ENCODE measurements at regions not wholly inside any gene's neighbourhood (a gene's known extent, or its start where the extent isn't known, plus 50 kb on each side); places are given as distances from the start of the nearest gene placed in this dataset.

DNA sequence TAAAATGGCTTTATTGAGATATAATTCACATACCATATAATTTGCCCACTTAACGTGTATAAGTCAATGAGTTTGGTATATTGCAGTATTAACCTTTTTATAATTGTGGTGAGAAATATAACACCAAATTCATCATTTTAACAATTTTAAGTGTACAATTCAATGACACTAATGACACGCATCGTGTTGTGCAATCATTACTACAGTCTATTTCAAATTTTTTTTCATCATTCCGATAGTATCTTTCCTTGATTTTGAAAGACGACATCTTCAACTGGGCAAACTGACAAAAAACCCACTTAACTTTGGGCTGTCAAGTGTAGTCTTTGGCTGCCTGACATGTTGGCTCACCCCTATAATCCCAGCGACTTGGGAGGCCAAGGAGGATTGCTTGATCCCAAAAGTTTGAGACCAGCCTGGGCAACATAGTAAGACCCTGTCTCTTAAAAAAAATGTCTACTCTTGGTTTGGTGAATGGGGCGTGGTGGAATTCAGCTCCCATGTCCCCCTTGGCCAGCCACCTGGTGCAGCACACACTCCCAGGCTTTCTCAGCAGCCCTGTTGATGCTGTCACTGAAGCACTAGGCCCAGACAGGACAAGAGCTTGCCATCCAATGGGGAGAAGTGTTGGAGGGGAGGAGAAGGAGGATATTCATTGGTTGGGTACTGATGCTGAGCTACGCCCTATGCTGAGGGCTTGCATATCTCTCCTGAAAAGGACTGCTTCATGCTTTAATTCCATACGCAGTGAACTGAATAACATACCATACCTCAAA is 150.5 kb downstream of the CD83 start:
- DNase-seq (ENCODE audit: low read depth in 2 of 2), result no peak
- TF ChIP-seq, protein P1, sequence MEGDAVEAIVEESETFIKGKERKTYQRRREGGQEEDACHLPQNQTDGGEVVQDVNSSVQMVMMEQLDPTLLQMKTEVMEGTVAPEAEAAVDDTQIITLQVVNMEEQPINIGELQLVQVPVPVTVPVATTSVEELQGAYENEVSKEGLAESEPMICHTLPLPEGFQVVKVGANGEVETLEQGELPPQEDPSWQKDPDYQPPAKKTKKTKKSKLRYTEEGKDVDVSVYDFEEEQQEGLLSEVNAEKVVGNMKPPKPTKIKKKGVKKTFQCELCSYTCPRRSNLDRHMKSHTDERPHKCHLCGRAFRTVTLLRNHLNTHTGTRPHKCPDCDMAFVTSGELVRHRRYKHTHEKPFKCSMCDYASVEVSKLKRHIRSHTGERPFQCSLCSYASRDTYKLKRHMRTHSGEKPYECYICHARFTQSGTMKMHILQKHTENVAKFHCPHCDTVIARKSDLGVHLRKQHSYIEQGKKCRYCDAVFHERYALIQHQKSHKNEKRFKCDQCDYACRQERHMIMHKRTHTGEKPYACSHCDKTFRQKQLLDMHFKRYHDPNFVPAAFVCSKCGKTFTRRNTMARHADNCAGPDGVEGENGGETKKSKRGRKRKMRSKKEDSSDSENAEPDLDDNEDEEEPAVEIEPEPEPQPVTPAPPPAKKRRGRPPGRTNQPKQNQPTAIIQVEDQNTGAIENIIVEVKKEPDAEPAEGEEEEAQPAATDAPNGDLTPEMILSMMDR (IDR thresholded peaks at IDR 0.05; ENCODE audit: low read depth, low read length), result no peak
- H3K4me3 ChIP-seq (replicated peaks in 1 of 2; ENCODE audit: low read depth in 2 of 2, low read length in 2 of 2), result no peak overlapping the region

DNA sequence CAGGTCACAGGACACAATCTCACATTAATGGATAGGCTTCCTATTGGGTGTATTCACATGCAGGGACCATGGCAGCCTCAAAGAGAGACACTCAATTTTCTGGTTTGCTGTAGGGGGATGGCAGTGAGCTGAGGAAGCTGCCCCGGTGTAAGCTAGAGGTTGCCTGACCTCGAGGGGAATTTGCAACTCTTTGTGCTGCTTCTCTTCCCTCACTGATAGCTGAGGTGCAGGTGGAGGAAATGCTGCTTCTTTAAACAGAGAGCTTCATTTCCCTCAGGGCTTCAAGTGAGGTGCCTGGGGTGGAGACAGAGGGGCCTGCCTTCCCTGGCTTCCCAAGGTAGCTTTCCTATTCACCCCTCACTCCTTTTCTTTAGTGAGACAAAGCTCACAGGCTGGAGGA is 151.9 kb downstream of the CD83 start:
- TF ChIP-seq, protein P1 (IDR thresholded peaks at IDR 0.05; ENCODE audit: low read depth, low read length), result no peak
- DNase-seq (ENCODE audit: low read depth in 2 of 2), result no peak
- H3K4me3 ChIP-seq (replicated peaks in 1 of 2; ENCODE audit: low read depth in 2 of 2, low read length in 2 of 2), result no peak overlapping the region

DNA sequence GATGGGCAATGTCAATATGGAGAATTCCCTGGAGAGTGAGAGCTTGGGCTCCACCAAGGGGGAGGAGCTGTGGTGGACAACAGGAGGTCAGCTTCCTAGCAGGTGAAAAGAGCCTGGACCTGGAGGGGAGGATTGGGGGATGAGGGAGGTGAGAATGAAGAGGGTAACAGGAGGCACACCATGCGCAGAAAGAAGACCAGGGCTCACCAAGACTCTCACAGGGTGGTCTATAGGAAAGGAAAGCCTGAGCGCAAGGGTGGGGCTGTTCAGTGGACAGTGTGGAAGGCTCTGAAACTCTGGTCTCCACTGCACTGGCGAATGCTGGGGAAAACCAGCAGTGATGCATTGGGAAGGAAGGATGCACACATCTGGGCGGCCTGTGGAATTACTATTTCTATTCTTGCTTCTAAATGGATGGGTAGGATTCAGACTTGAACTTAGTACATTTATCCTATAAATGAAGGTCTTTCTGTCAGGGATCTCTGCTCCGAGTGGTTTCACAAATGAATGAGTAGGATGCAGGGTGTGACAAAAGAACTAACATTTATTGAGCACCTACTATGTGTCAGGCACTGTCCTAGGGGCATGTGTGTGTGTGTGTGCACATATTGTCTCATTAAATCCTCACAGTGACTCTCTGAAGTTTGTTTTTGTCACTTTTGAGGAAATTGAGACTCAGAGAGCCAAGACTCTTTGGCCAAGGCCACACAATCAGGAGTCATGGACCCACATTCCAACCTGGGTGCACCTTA is 152.7 kb downstream of the CD83 start:
- TF ChIP-seq, protein P1 (IDR thresholded peaks at IDR 0.05; ENCODE audit: low read depth, low read length), result no peak
- DNase-seq (ENCODE audit: low read depth in 2 of 2), result no peak
- no peak overlapping the region for H3K4me3 ChIP-seq (replicated peaks in 1 of 2; ENCODE audit: low read depth in 2 of 2, low read length in 2 of 2)

DNA sequence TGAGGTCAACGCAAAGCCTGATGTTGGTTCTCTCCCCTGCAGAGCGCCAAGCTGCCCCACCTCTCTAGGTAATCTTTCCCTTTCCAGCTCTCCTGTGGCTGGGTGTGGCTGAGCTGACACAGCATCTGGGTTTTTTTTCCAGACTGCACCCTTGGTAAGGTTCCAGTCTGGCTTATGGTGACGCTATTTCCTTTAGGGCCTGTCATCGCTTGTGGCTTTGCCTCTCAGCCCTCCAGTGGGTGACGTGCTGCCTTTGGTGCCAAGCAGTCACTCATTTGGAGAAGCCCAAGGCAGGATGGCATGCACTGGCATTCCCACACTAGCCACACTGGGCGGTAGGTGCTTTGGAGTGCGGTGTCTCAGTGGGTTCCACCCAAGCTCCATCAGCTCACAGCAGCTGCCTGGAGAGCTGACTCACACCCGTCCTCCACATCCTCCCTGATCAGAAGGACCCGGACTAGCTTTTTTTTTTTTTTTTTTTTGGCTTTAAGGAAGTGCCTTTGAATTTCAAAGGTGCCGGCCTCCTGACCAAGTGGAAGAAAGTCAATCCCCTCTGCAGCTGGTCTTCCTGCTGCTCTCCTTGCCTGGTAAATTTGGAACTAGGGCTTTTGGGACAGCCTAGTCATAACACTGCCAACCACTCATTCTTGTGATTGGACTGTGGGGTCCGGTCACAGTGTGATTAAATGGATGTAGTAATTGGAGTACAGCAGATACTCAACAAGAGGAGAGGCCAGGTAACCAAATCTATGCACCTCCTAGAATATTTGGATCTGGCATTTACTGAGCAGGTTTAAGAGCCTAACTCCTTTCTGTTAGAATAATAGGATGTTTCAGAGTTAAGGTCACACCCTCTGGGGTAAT is 153.6 kb downstream of the CD83 start:
- DNase-seq (ENCODE audit: low read depth in 2 of 2), result peak; percentile 83 to 91
- TF ChIP-seq, protein P1 (IDR thresholded peaks at IDR 0.05; ENCODE audit: low read depth, low read length), result no peak
- no peak overlapping the region for H3K4me3 ChIP-seq (replicated peaks in 1 of 2; ENCODE audit: low read depth in 2 of 2, low read length in 2 of 2)

- no peak overlapping the region for H3K4me3 ChIP-seq (replicated peaks in 1 of 2; ENCODE audit: low read depth in 2 of 2, low read length in 2 of 2)
- peak in 1 of 2 donors; percentile 81 for DNase-seq (ENCODE audit: low read depth in 2 of 2)
- TF ChIP-seq, protein P1 (IDR thresholded peaks at IDR 0.05; ENCODE audit: low read depth, low read length), result no peak
Observed at GRCh38 chr6:14271789-14272736, 154.5 kb downstream of the CD83 start.

- TF ChIP-seq, protein P1 (IDR thresholded peaks at IDR 0.05; ENCODE audit: low read depth, low read length), result no peak
- no peak for DNase-seq (ENCODE audit: low read depth in 2 of 2)
- no peak overlapping the region for H3K4me3 ChIP-seq (replicated peaks in 1 of 2; ENCODE audit: low read depth in 2 of 2, low read length in 2 of 2)
Observed at GRCh38 chr6:14272737-14273085, 155.1 kb downstream of the CD83 start.
